Stimulated activated CD4-positive, alpha-beta T cell treated with anti-CD3 and anti-CD28 coated beads, Interleukin-4, amount 100 ng/mL, for 24 hours (primary cell): ENCODE measurements at regions not wholly inside any gene's neighbourhood (a gene's known extent, or its start where the extent isn't known, plus 50 kb on each side); places are given as distances from the start of the nearest gene placed in this dataset.
A peak's percentile ranks its signal among the peaks of the same experiment; 100 is the strongest.
"Not testable (repeated sequence)": the region's sequence is repeated elsewhere in the genome, so short reads cannot be mapped to it uniquely, and the experiment has no call there.

ENCODE experiments used
- DNase-seq: peaks from one replicate; pipeline ENCODE4 v3.0.0-alpha.2; 2020

GRCh38 chr2:87275974-87276629, 254.5 kb upstream of the PLGLB1 start:
- DNase-seq: not testable (repeated sequence)

- DNase-seq: not testable (repeated sequence)
Measured at GRCh38 chr2:87276673-87277072, 255.0 kb upstream of the PLGLB1 start.

- DNase-seq: not testable (repeated sequence)
Measured at GRCh38 chr2:87277734-87278133, 256.1 kb upstream of the PLGLB1 start.

GRCh38 chr2:87280596-87281355, 259.1 kb upstream of the PLGLB1 start:
- not testable (repeated sequence) for DNase-seq

GRCh38 chr2:87283735-87284470, 262.3 kb upstream of the PLGLB1 start:
- DNase-seq: not testable (repeated sequence)

- DNase-seq: not testable (repeated sequence)
Measured at GRCh38 chr2:87284471-87284772, 262.8 kb upstream of the PLGLB1 start.

GRCh38 chr2:87285139-87285538, 263.5 kb upstream of the PLGLB1 start:
- DNase-seq: not testable (repeated sequence)

- DNase-seq: not testable (repeated sequence)
Measured at GRCh38 chr2:87290566-87291307, 269.1 kb upstream of the PLGLB1 start.

GRCh38 chr2:87291400-87292200, 270.0 kb upstream of the PLGLB1 start:
- DNase-seq: not testable (repeated sequence)

GRCh38 chr2:87293931-87294594, 272.4 kb upstream of the PLGLB1 start:
- DNase-seq: not testable (repeated sequence)

GRCh38 chr2:87295135-87295534, 273.5 kb upstream of the PLGLB1 start:
- not testable (repeated sequence) for DNase-seq

- not testable (repeated sequence) for DNase-seq
Measured at GRCh38 chr2:87301349-87301748, 279.7 kb upstream of the PLGLB1 start.

- DNase-seq: not testable (repeated sequence)
Measured at GRCh38 chr2:87301871-87302270, 280.2 kb upstream of the PLGLB1 start.

- not testable (repeated sequence) for DNase-seq
Measured at GRCh38 chr2:87308621-87309020, 287.0 kb upstream of the PLGLB1 start.

- DNase-seq: not testable (repeated sequence)
Measured at GRCh38 chr2:87309785-87310184, 288.1 kb upstream of the PLGLB1 start.

GRCh38 chr2:87311896-87312441, 290.3 kb upstream of the PLGLB1 start:
- not testable (repeated sequence) for DNase-seq

- DNase-seq: not testable (repeated sequence)
Measured at GRCh38 chr2:87314622-87315021, 293.0 kb upstream of the PLGLB1 start.

- DNase-seq: peak; percentile 55
Measured at GRCh38 chr2:87315183-87315902, 293.7 kb upstream of the PLGLB1 start.

- DNase-seq: not testable (repeated sequence)
Measured at GRCh38 chr2:87317193-87317592, 295.5 kb upstream of the PLGLB1 start.

- DNase-seq: not testable (repeated sequence)
Measured at GRCh38 chr2:87318814-87319491, 297.3 kb upstream of the PLGLB1 start.
